SK-N-SH (cell line): ENCODE measurements at regions not wholly inside any gene's neighbourhood (a gene's known extent, or its start where the extent isn't known, plus 50 kb on each side); places are given as distances from the start of the nearest gene placed in this dataset.

Source experiments
- CTCF ChIA-PET: fragments of 300-600, 350-600 bp; formaldehyde crosslinking; extraction: SDS; loops from one replicate; lab custom pipeline; 2021; lab: Yijun Ruan, JAX
- POLR2A ChIA-PET: fragments of 350-600 bp; sonication (Branson Sonifier 250); formaldehyde crosslinking; extraction: SDS; loops from one replicate; lab custom pipeline; 2020; ENCODE audit warnings: antibody characterized with exemption, inconsistent platforms; lab: Yijun Ruan, JAX
- DNase-seq: peaks from one replicate; pipeline ENCODE4 v3.0.0; 2012
- H2AFZ ChIP-seq: fragments of 200-600 bp; sonication (generic); 2 replicates; pipeline ENCODE4 v1.8.1; 2016; ENCODE audit warnings: antibody characterized with exemption, mild to moderate bottlenecking, low read depth
- H3F3A ChIP-seq: fragments of 200-600 bp; sonication (generic); replicated peaks from 2 replicates; pipeline ENCODE3; 2016; ENCODE audit warnings: antibody characterized with exemption, mild to moderate bottlenecking; ENCODE audit not compliant: insufficient read depth
- H3K27ac ChIP-seq, 2 experiments: fragments of 200-500 bp in 1 of 2; fragments of 200-600 bp in 1 of 2; sonication (Bioruptor generic) in 1 of 2; sonication (generic), shearing (Covaris generic) in 1 of 2; 2 replicates each; pipeline versions ENCODE4 v1.5.1 to v1.6.1; 2014 to 2016; ENCODE audit warnings: low read depth in 2 of 2, inconsistent platforms in 1 of 2, low read length in 1 of 2, mild to moderate bottlenecking in 1 of 2, mixed read lengths in 1 of 2
- H3K27me3 ChIP-seq: fragments of 200-600 bp; sonication (generic), shearing (Covaris generic); 2 replicates; pipeline ENCODE4 v1.6.1; 2016; ENCODE audit warnings: mixed run types; ENCODE audit not compliant: insufficient read depth
- H3K36me3 ChIP-seq, 2 experiments: fragments of 200-500 bp in 1 of 2; fragments of 200-600 bp in 1 of 2; sonication (Bioruptor generic) in 1 of 2; sonication (generic) in 1 of 2; replicated peaks in 1 of 2; 2 replicates each; pipeline versions ENCODE3 to v1.5.1; 2014 to 2016; ENCODE audit warnings: low read length in 1 of 2, mild to moderate bottlenecking in 1 of 2; ENCODE audit not compliant: insufficient read depth in 2 of 2, control insufficient read depth in 1 of 2
- H3K4me1 ChIP-seq, 2 experiments: fragments of 200-500 bp in 1 of 2; fragments of 200-600 bp in 1 of 2; sonication (Bioruptor generic) in 1 of 2; sonication (generic), shearing (Covaris generic) in 1 of 2; 2 replicates each; pipeline versions ENCODE4 v1.5.1 to v1.6.1; 2014 to 2016; ENCODE audit warnings: low read depth in 1 of 2, low read length in 1 of 2, mixed run types in 1 of 2; ENCODE audit not compliant: insufficient read depth in 2 of 2, control insufficient read depth in 1 of 2
- H3K4me2 ChIP-seq: fragments of 200-600 bp; sonication (generic), shearing (Covaris generic); 2 replicates; pipeline ENCODE4 v1.6.1; 2017; ENCODE audit warnings: mixed run types
- H3K4me3 ChIP-seq, 2 experiments: fragments of 200-500 bp in 1 of 2; fragments of 200-600 bp in 1 of 2; sonication (Bioruptor generic) in 1 of 2; sonication (generic), shearing (Covaris generic) in 1 of 2; 2 replicates each; pipeline versions ENCODE4 v1.5.1 to v1.8.1; 2014 to 2016; ENCODE audit warnings: low read depth in 2 of 2, inconsistent platforms in 1 of 2, low read length in 1 of 2, mild to moderate bottlenecking in 1 of 2, mixed read lengths in 1 of 2, moderate library complexity in 1 of 2
- H3K79me2 ChIP-seq: fragments of 200-600 bp; sonication (generic); 2 replicates; pipeline ENCODE4 v1.8.1; 2017; ENCODE audit warnings: mild to moderate bottlenecking; ENCODE audit not compliant: insufficient read depth
- H3K9ac ChIP-seq: fragments of 200-600 bp; sonication (generic); 2 replicates; pipeline ENCODE4 v1.6.1; 2017; ENCODE audit warnings: mixed run types
- H3K9me2 ChIP-seq: fragments of 200-600 bp; sonication (generic); 2 replicates; pipeline ENCODE4 v1.6.1; 2017; ENCODE audit warnings: mixed run types
- H3K9me3 ChIP-seq: fragments of 200-600 bp; sonication (generic); 2 replicates; pipeline ENCODE4 v1.6.1; 2017; ENCODE audit warnings: mixed run types, mild to moderate bottlenecking, moderate library complexity
- H4K20me1 ChIP-seq: fragments of 200-600 bp; sonication (generic); 2 replicates; pipeline ENCODE4 v1.6.1; 2017; ENCODE audit warnings: mild to moderate bottlenecking, mixed run types; ENCODE audit not compliant: insufficient read depth
- CHD2 ChIP-seq: fragments of 150-350 bp; IDR thresholded peaks from 2 replicates; pipeline ENCODE4 v1.6.1; 2018; ENCODE audit warnings: low read length; ENCODE audit not compliant: partially characterized antibody
- ELF1 ChIP-seq: IDR thresholded peaks from 2 replicates; pipeline ENCODE4 v1.4.0; 2012
- EP300 ChIP-seq, 2 experiments: IDR thresholded peaks; 2 replicates each; pipeline versions ENCODE4 v1.4.0 to v1.6.1; 2012; ENCODE audit warnings: borderline replicate concordance in 1 of 2, low read depth in 1 of 2, low read length in 1 of 2
- FOSL2 ChIP-seq: IDR thresholded peaks from 2 replicates; pipeline ENCODE4 v1.4.0; 2012; ENCODE audit warnings: low read depth, mild to moderate bottlenecking, moderate library complexity, borderline replicate concordance
- GABPA ChIP-seq: IDR thresholded peaks from 2 replicates; pipeline ENCODE4 v1.4.0; 2012; ENCODE audit warnings: low read depth, mild to moderate bottlenecking
- GATA2 ChIP-seq: sonication (generic); formaldehyde crosslinking; IDR thresholded peaks from 2 replicates; pipeline ENCODE4 v1.5.0; 2020; ENCODE audit warnings: mild to moderate bottlenecking, missing genetic modification reagents
- MEF2A ChIP-seq: IDR thresholded peaks from 2 replicates; pipeline ENCODE4 v1.4.0; 2012; ENCODE audit warnings: low read depth, borderline replicate concordance
- NFIC ChIP-seq: IDR thresholded peaks from 2 replicates; pipeline ENCODE4 v1.4.0; 2012; ENCODE audit warnings: borderline replicate concordance
- NRF1 ChIP-seq: IDR thresholded peaks from 2 replicates; pipeline ENCODE4 v1.6.1; 2012; ENCODE audit warnings: low read depth, mild to moderate bottlenecking, low read length
- RAD21 ChIP-seq: IDR thresholded peaks from 2 replicates; pipeline ENCODE4 v1.6.1; 2012; ENCODE audit warnings: mild to moderate bottlenecking, low read length
- RCOR1 ChIP-seq: fragments of 150-350 bp; IDR thresholded peaks from 2 replicates; pipeline ENCODE4 v1.6.1; 2017; ENCODE audit warnings: antibody characterized with exemption, low read length
- RFX5 ChIP-seq: IDR thresholded peaks from 2 replicates; pipeline ENCODE4 v1.6.1; 2012; ENCODE audit warnings: mild to moderate bottlenecking, improper control_type of control experiment, low read length
- RXRA ChIP-seq: IDR thresholded peaks from 2 replicates; pipeline ENCODE4 v1.4.0; 2012; ENCODE audit warnings: low read depth, mild to moderate bottlenecking, borderline replicate concordance
- SIN3A ChIP-seq: IDR thresholded peaks from 2 replicates; pipeline ENCODE4 v1.6.1; 2012; ENCODE audit warnings: low read depth, mild to moderate bottlenecking, low read length, moderate library complexity, borderline replicate concordance
- SMC3 ChIP-seq: IDR thresholded peaks from 2 replicates; pipeline ENCODE4 v1.6.1; 2012; ENCODE audit warnings: low read depth, low read length, improper control_type of control experiment
- TEAD4 ChIP-seq: IDR thresholded peaks from 2 replicates; pipeline ENCODE4 v1.4.0; 2012; ENCODE audit warnings: mild to moderate bottlenecking, borderline replicate concordance; ENCODE audit not compliant: insufficient read depth
- WGBS: methylation state at CpG from one replicate; pipeline ENCODE4 v1.1.6; 2017; ENCODE audit warnings: low lambda C conversion rate; 5-methylcytosine and 5-hydroxymethylcytosine counted together
- TF ChIP-seq, protein P1 (sequence below): fragments of 150-350 bp; IDR thresholded peaks from 2 replicates; pipeline ENCODE4 v1.6.1; 2017; ENCODE audit warnings: antibody characterized with exemption, low read length, low read depth, borderline replicate concordance
- TF ChIP-seq, protein P2 (sequence below): IDR thresholded peaks from 2 replicates; pipeline ENCODE4 v1.4.0; 2012; ENCODE audit warnings: low read depth, borderline replicate concordance
- TF ChIP-seq, protein P3 (sequence below): IDR thresholded peaks from 2 replicates; pipeline ENCODE4 v1.4.0; 2012; ENCODE audit warnings: low read depth

DNA sequence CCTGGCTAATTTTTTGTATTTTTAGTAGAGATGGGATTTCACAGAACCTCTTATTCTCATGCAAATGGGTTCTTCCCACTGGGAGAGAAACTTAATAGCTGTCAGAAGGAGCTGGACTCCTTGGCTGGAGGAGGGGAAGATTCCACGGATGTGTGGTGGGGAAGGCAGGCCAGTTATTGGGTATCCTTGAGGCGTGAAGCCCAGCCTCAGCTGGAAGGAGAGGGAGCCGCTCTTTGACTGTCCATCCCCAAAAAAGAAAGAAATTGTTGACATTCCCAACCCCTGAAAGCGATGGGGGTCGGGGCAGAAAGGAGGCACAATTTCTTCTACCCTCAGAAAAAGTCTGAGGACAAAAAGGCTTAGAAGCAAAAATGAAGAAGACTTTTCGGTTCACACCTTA, 983.1 kb upstream of the PABPC4L start:
- Histone ChIP-seq H3K79me2 (no peaks in the 10 kb centered on the region), H3K9me2 (no peaks in the 10 kb centered on the region), H3K4me3 (no peak overlapping the region), H3K4me2 (no peak overlapping the region), H2AFZ (no peak overlapping the region), H3F3A (no peaks in the 10 kb centered on the region), H3K27ac (no peak overlapping the region), H3K36me3 (no peaks in the 10 kb centered on the region), H3K9ac (no peak overlapping the region), H3K4me1 (no peaks in the 10 kb centered on the region), H3K27me3 (no peaks in the 10 kb centered on the region), H4K20me1 (no peaks in the 10 kb centered on the region), H3K9me3 (no peaks in the 10 kb centered on the region)
- WGBS, result 7% methylated on average over 6 of the region's 6 CpGs
- ChIA-PET POLR2A (no interaction called here), CTCF (no interaction called here)
- DNase-seq, result no peak
- TF ChIP-seq SIN3A (no peak), CHD2 (no peak), EP300 (IDR thresholded peaks at IDR 0.05; ENCODE audit: borderline replicate concordance in 1 of 2, low read depth in 1 of 2, low read length in 1 of 2) (no peak), SMC3 (no peak), ELF1 (no peak), NRF1 (no peak), RXRA (no peak)

DNA sequence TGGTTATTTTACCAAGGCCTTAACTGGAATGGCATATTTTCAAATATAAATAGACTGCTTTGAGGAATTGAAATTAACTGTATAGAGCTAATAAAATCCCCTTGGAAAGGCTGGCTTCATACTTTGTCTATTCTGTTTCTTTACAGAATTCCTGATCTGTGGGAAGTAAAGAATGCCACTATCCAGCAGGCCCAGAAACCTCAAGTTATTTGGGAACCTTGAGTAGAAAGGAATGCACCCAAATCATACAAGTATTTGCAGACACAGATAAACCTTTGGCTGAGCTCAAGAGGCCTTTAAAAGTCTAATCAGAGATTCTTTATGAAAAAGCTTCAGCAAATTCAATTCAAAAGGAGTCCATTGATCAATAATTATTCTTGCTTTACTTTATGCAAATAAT, 975.7 kb upstream of the PABPC4L start:
- ChIA-PET CTCF (no interaction called here), POLR2A (no interaction called here)
- no peaks in the 10 kb centered on the region for H3K9me2 ChIP-seq
- H3K4me1 ChIP-seq, result no peaks in the 10 kb centered on the region; a peak in 1 of 4 replicates
- no peaks in the 10 kb centered on the region for H3K79me2 ChIP-seq
- H4K20me1 ChIP-seq, result no peaks in the 10 kb centered on the region
- H3K36me3 ChIP-seq, result no peaks in the 10 kb centered on the region
- H3F3A ChIP-seq, result no peaks in the 10 kb centered on the region
- H3K27me3 ChIP-seq, result no peaks in the 10 kb centered on the region
- H3K9me3 ChIP-seq, result no peaks in the 10 kb centered on the region
- H3K4me3 ChIP-seq, result no peak overlapping the region
- H2AFZ ChIP-seq, result no peak overlapping the region
- no peak overlapping the region for H3K9ac ChIP-seq
- no peak overlapping the region for H3K4me2 ChIP-seq
- H3K27ac ChIP-seq, result no peak overlapping the region
- DNase-seq, result no peak
- TF ChIP-seq, protein P1, sequence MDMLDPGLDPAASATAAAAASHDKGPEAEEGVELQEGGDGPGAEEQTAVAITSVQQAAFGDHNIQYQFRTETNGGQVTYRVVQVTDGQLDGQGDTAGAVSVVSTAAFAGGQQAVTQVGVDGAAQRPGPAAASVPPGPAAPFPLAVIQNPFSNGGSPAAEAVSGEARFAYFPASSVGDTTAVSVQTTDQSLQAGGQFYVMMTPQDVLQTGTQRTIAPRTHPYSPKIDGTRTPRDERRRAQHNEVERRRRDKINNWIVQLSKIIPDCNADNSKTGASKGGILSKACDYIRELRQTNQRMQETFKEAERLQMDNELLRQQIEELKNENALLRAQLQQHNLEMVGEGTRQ, result no peak
- TF ChIP-seq RCOR1, result no peak
- no peak for TF ChIP-seq NFIC
- no peak for TF ChIP-seq RFX5
- TF ChIP-seq, protein P2, sequence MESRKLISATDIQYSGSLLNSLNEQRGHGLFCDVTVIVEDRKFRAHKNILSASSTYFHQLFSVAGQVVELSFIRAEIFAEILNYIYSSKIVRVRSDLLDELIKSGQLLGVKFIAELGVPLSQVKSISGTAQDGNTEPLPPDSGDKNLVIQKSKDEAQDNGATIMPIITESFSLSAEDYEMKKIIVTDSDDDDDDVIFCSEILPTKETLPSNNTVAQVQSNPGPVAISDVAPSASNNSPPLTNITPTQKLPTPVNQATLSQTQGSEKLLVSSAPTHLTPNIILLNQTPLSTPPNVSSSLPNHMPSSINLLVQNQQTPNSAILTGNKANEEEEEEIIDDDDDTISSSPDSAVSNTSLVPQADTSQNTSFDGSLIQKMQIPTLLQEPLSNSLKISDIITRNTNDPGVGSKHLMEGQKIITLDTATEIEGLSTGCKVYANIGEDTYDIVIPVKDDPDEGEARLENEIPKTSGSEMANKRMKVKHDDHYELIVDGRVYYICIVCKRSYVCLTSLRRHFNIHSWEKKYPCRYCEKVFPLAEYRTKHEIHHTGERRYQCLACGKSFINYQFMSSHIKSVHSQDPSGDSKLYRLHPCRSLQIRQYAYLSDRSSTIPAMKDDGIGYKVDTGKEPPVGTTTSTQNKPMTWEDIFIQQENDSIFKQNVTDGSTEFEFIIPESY, result no peak
- no peak for TF ChIP-seq SMC3
- TF ChIP-seq FOSL2, result no peak
- TF ChIP-seq MEF2A, result no peak
- TF ChIP-seq CHD2, result no peak
- no peak for TF ChIP-seq ELF1
- TF ChIP-seq, protein P3, sequence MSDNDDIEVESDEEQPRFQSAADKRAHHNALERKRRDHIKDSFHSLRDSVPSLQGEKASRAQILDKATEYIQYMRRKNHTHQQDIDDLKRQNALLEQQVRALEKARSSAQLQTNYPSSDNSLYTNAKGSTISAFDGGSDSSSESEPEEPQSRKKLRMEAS, result no peak
- TF ChIP-seq GABPA, result no peak
- TF ChIP-seq RAD21, result no peak
- no peak for TF ChIP-seq TEAD4
- TF ChIP-seq SIN3A, result no peak
- no peak for TF ChIP-seq GATA2 (CRISPR knock-in tag)
